Mesenchymal stem cell (in vitro differentiated cells and primary cell): ENCODE measurements at regions not wholly inside any gene's neighbourhood (a gene's known extent, or its start where the extent isn't known, plus 50 kb on each side); places are given as distances from the start of the nearest gene placed in this dataset.

ENCODE experiments used
- DNase-seq: peaks from one replicate; pipeline ENCODE4 v3.0.0-alpha.2; 2013
- H2AFZ ChIP-seq: one replicate; pipeline ENCODE4 v1.6.1; 2013; ENCODE audit warnings: low read depth, mild to moderate bottlenecking, control low read depth, inconsistent platforms, low read length, moderate library complexity
- H2AK5ac ChIP-seq: 2 replicates; pipeline ENCODE4 v1.6.1; 2013; ENCODE audit warnings: low read length, moderate library complexity, mild to moderate bottlenecking, inconsistent platforms; ENCODE audit not compliant: severe bottlenecking
- H2BK120ac ChIP-seq: one replicate; pipeline ENCODE4 v1.6.1; 2013; ENCODE audit warnings: low read depth, mild to moderate bottlenecking, inconsistent platforms, low read length, moderate library complexity
- H2BK12ac ChIP-seq, 2 experiments: one replicate each; pipeline ENCODE4 v1.6.1; 2013; ENCODE audit warnings: inconsistent platforms in 2 of 2, low read length in 2 of 2, mild to moderate bottlenecking in 2 of 2, moderate library complexity in 2 of 2, control low read depth in 1 of 2
- H2BK15ac ChIP-seq: one replicate; pipeline ENCODE4 v1.6.1; 2013; ENCODE audit warnings: mild to moderate bottlenecking, low read depth, inconsistent platforms; ENCODE audit not compliant: poor library complexity, severe bottlenecking
- H2BK5ac ChIP-seq: 2 replicates; pipeline ENCODE4 v1.6.1; 2013; ENCODE audit warnings: low read depth, mild to moderate bottlenecking, low read length, control low read depth, inconsistent platforms; ENCODE audit not compliant: poor library complexity, severe bottlenecking
- H3K14ac ChIP-seq, 2 experiments: one replicate each; pipeline ENCODE4 v1.6.1; 2013; ENCODE audit warnings: inconsistent platforms in 2 of 2, low read length in 2 of 2, control low read depth in 1 of 2, mild to moderate bottlenecking in 1 of 2, moderate library complexity in 1 of 2
- H3K18ac ChIP-seq, 2 experiments: one replicate each; pipeline ENCODE4 v1.6.1; 2013; ENCODE audit warnings: inconsistent platforms in 2 of 2, low read length in 2 of 2, control low read depth in 1 of 2, low read depth in 1 of 2, mild to moderate bottlenecking in 1 of 2
- H3K23ac ChIP-seq, 2 experiments: one replicate each; pipeline ENCODE4 v1.6.1; 2013; ENCODE audit warnings: inconsistent platforms in 2 of 2, low read length in 2 of 2, mild to moderate bottlenecking in 2 of 2, moderate library complexity in 2 of 2, control low read depth in 1 of 2
- H3K27ac ChIP-seq: 2 replicates; pipeline ENCODE4 v1.5.1; 2013; ENCODE audit warnings: mild to moderate bottlenecking, moderate library complexity, low read length, control low read depth, inconsistent platforms; ENCODE audit not compliant: poor library complexity, severe bottlenecking
- H3K27me3 ChIP-seq, 2 experiments: 2 replicates each; pipeline versions ENCODE4 v1.6.1 to v1.7.0; 2013; ENCODE audit warnings: low read length in 2 of 2, mild to moderate bottlenecking in 2 of 2, moderate library complexity in 2 of 2, control low read depth in 1 of 2, inconsistent platforms in 1 of 2; ENCODE audit not compliant: control insufficient read depth in 1 of 2, insufficient read depth in 1 of 2
- H3K36me3 ChIP-seq, 2 experiments: 2 replicates each; pipeline versions ENCODE4 v1.6.1 to v1.7.0; 2013; ENCODE audit warnings: low read length in 2 of 2, control low read depth in 1 of 2, inconsistent platforms in 1 of 2, low read depth in 1 of 2, mild to moderate bottlenecking in 1 of 2; ENCODE audit not compliant: insufficient read depth in 2 of 2, control insufficient read depth in 1 of 2
- H3K4ac ChIP-seq, 2 experiments: one replicate each; pipeline ENCODE4 v1.6.1; 2013; ENCODE audit warnings: inconsistent platforms in 2 of 2, low read length in 2 of 2, mild to moderate bottlenecking in 2 of 2, moderate library complexity in 2 of 2, control low read depth in 1 of 2, low read depth in 1 of 2
- H3K4me1 ChIP-seq: 2 replicates; pipeline ENCODE4 v1.6.1; 2013; ENCODE audit warnings: low read depth, low read length, control low read depth; ENCODE audit not compliant: control insufficient read depth, insufficient read depth
- H3K4me2 ChIP-seq: 2 replicates; pipeline ENCODE4 v1.6.1; 2013; ENCODE audit warnings: low read length, mild to moderate bottlenecking, inconsistent platforms; ENCODE audit not compliant: poor library complexity, severe bottlenecking
- H3K4me3 ChIP-seq, 2 experiments: 2 replicates each; pipeline versions ENCODE4 v1.5.1 to v1.7.0; 2013; ENCODE audit warnings: low read length in 2 of 2, mild to moderate bottlenecking in 2 of 2, control low read depth in 1 of 2, low read depth in 1 of 2; ENCODE audit not compliant: insufficient read depth in 1 of 2
- H3K79me1 ChIP-seq: replicated peaks from 2 replicates; pipeline ENCODE4 v1.6.1; 2013; ENCODE audit warnings: mild to moderate bottlenecking, control low read depth, low read length, inconsistent platforms; ENCODE audit not compliant: poor library complexity, severe bottlenecking
- H3K9ac ChIP-seq: 2 replicates; pipeline ENCODE4 v1.7.0; 2013; ENCODE audit warnings: mild to moderate bottlenecking, low read length, moderate library complexity
- H3K9me3 ChIP-seq: 2 replicates; pipeline ENCODE4 v1.7.0; 2013; ENCODE audit warnings: mild to moderate bottlenecking, low read length; ENCODE audit not compliant: control insufficient read depth
- H4K8ac ChIP-seq: one replicate; pipeline ENCODE4 v1.6.1; 2013; ENCODE audit warnings: inconsistent platforms, mild to moderate bottlenecking, low read length, moderate library complexity
- H4K91ac ChIP-seq: one replicate; pipeline ENCODE4 v1.6.1; 2013; ENCODE audit warnings: mild to moderate bottlenecking, low read length, inconsistent platforms
- WGBS: methylation state at CpG from one replicate; pipeline ENCODE4 v1.1.7; 2013; ENCODE audit warnings: mixed read lengths; 5-methylcytosine and 5-hydroxymethylcytosine counted together

DNA sequence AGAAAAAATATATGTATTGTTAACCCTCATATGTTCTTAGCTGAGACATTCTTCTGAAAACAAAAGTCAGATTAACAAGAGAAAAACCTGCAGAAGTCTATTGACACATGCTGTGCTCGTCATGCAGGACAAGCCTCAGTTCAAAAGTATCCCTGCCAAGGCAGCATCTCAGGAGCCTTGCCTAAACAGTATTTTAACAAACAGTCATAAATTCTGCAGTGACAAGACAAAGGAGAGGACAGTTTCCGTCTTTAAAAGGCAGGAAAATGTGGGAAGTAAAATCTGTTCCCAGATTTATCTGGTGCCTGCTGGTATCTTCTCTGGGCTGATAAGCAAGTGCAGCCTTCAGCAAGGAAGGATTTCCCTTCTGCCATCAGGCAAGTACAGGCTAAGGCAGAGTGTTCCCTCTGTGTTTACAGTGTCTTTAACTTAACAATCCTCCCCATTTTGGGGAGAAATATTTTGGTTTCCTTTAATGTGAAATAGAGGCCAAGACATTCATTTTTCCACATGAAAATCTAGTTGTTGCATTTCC lies 480.2 kb upstream of the CCDC196 start:
- Histone ChIP-seq H2AK5ac (no peak overlapping the region), H3K4ac (no peak overlapping the region), H2AFZ (no peak overlapping the region), H4K91ac (no peak overlapping the region), H3K4me3 (no peak overlapping the region), H3K36me3 (no peaks in the 10 kb centered on the region), H3K4me1 (no peaks in the 10 kb centered on the region), H3K9ac (no peak overlapping the region), H3K18ac (no peak overlapping the region), H4K8ac (no peak overlapping the region), H3K14ac (no peak overlapping the region), H3K23ac (no peak overlapping the region), H3K27ac (no peak overlapping the region), H2BK120ac (no peak overlapping the region), H2BK5ac (no peak overlapping the region), H2BK15ac (no peak overlapping the region), H3K27me3 (peaks cover 0 to 19% of the 10 kb centered on the region in 2 experiments), H3K4me2 (no peak overlapping the region), H2BK12ac (no peak overlapping the region), H3K9me3 (peaks cover 19% of the 10 kb centered on the region), H3K79me1 (no peaks in the 10 kb centered on the region)
- 10% methylated on average over 2 of the region's 2 CpGs for WGBS
- no peak for DNase-seq

DNA sequence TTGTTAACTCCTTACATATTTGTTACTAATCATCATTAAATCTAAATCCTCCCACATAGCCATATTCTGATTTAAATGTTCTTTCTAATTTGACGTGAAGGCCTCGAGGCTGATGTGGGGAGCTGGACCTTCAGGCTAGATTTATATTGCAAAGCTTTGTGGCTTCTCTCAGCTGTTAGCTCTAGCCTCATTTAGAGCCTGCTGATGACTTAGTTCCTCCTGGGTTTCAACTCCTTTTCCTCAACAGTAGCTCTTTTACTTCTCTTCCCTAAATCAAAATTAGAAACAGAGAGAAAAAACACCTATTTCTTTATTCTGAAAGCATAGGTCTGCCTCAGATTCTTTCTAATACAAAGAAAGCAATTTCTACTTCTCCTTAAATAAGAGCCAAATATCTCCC lies 477.5 kb upstream of the CCDC196 start:
- Histone ChIP-seq H3K4me3 (peak overlapping the region in 1 of 2 experiments; percentile 13), H3K18ac (no peak overlapping the region), H2BK15ac (no peak overlapping the region), H3K79me1 (no peaks in the 10 kb centered on the region), H2BK120ac (no peak overlapping the region), H4K91ac (no peak overlapping the region), H3K23ac (no peak overlapping the region), H2AFZ (no peak overlapping the region), H3K4ac (no peak overlapping the region), H3K27ac (no peak overlapping the region), H2BK12ac (no peak overlapping the region), H3K9me3 (no peaks in the 10 kb centered on the region), H3K36me3 (no peaks in the 10 kb centered on the region), H2AK5ac (no peak overlapping the region), H2BK5ac (no peak overlapping the region), H4K8ac (no peak overlapping the region), H3K27me3 (peaks cover 0 to 1% of the 10 kb centered on the region in 2 experiments), H3K4me2 (no peak overlapping the region), H3K4me1 (no peaks in the 10 kb centered on the region), H3K9ac (peak overlapping the region; percentile 46), H3K14ac (no peak overlapping the region)
- WGBS = 79% methylated on average over 2 of the region's 2 CpGs
- no peak for DNase-seq

DNA sequence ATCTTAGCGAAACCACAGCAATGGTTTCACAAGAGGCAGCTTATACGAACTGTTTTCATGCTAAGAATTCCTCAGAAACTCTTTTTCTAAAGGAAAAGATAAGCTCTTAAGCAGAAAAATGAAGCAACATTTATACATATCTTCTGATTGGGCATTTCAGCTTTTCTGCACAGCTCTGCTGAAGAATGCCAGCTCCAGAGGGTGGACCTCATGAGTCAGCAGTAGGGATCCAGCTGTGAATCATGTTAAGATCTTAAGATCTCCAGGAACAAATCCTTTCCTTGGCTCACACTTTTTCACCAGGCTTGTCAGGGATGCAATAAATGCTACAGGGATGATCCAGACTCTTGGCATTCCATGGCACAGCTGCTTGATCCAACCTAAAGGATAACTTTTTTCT lies 477.1 kb upstream of the CCDC196 start:
- Histone ChIP-seq H3K79me1 (no peaks in the 10 kb centered on the region), H2BK12ac (no peak overlapping the region), H2AK5ac (no peak overlapping the region), H3K9me3 (no peaks in the 10 kb centered on the region), H4K8ac (no peak overlapping the region), H2BK15ac (no peak overlapping the region), H3K27me3 (peaks cover 0 to 3% of the 10 kb centered on the region in 2 experiments), H3K4me1 (no peaks in the 10 kb centered on the region), H4K91ac (no peak overlapping the region), H3K27ac (no peak overlapping the region), H2BK5ac (no peak overlapping the region), H2AFZ (no peak overlapping the region), H3K14ac (no peak overlapping the region), H3K4me2 (no peak overlapping the region), H3K36me3 (no peaks in the 10 kb centered on the region), H3K18ac (no peak overlapping the region), H3K9ac (peak overlapping the region; percentile 46), H3K23ac (no peak overlapping the region), H3K4ac (no peak overlapping the region), H2BK120ac (no peak overlapping the region), H3K4me3 (no peak overlapping the region)
- peak; percentile 91 for DNase-seq
- 29% methylated on average over 2 of the region's 2 CpGs for WGBS

DNA sequence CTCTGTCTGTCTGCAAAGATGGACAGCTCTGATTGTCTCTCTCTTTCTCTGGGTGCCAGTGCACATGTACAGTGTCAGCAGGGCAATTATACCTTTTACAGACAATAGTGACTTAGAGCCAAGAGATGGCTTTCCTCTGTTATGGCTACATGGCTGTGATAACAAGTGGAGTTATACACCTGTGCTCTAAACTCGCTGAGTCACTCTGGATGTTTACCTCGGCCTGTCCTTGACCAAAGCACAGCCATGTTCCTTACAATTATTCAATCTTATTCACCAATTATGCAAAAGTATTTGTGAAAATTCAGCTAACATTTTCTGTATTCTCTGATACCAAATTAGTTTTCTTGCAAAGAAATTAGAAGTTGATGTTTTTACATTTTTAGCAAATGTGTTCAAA lies 475.5 kb upstream of the CCDC196 start:
- H3K4me1 ChIP-seq = no peaks in the 10 kb centered on the region
- H3K36me3 ChIP-seq = no peaks in the 10 kb centered on the region
- H2BK5ac ChIP-seq = no peak overlapping the region
- H3K4me2 ChIP-seq = no peak overlapping the region
- H3K79me1 ChIP-seq = no peaks in the 10 kb centered on the region
- H3K4ac ChIP-seq = no peak overlapping the region
- H4K91ac ChIP-seq = no peak overlapping the region
- no peak overlapping the region for H2BK15ac ChIP-seq
- no peak for DNase-seq
- H3K9ac ChIP-seq = no peak overlapping the region
- H3K27me3 ChIP-seq = peaks cover 0 to 5% of the 10 kb centered on the region in 2 experiments
- H2AK5ac ChIP-seq = no peak overlapping the region
- no peak overlapping the region for H3K18ac ChIP-seq
- no peak overlapping the region for H3K23ac ChIP-seq
- no peaks in the 10 kb centered on the region for H3K9me3 ChIP-seq
- no peak overlapping the region for H2AFZ ChIP-seq
- no peak overlapping the region for H4K8ac ChIP-seq
- H3K14ac ChIP-seq = no peak overlapping the region
- 89% methylated on average over 1 of the region's 2 CpGs for WGBS
- no peak overlapping the region for H2BK120ac ChIP-seq
- peak overlapping the region in 1 of 2 experiments; percentile 11 for H2BK12ac ChIP-seq
- H3K4me3 ChIP-seq = no peak overlapping the region
- H3K27ac ChIP-seq = no peak overlapping the region
